GM19438 (cell line): ENCODE measurements at regions not wholly inside any gene's neighbourhood (a gene's known extent, or its start where the extent isn't known, plus 50 kb on each side); places are given as distances from the start of the nearest gene placed in this dataset.

Experiments used
- ATAC-seq: cut with Tn5 transposase; IDR thresholded peaks from one replicate; pipeline ENCODE4 v1.9.1; 2021; ENCODE audit warnings: low read depth; ENCODE audit not compliant: unreplicated experiment

DNA sequence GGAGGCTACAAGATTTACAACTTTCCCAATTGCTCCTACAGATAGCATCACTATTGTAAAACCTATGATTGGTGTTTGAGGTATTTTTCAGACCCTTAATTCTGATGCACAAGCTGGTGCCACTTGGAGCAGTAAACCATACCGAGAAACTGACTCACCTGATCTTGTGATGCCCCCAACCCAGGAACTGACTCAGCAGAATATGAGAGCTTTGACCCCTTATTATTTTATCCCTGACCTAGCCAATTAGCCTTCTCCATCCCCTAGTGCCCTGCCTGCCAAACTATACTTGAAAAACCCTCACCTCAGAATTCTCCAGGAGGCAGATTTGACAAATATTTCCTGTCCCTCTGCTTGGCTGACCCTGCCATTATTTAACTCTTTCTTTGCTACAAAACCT, 585.9 kb upstream of the GHITM start:
- ATAC-seq: no peak

- ATAC-seq: peak; percentile 73
Measured at GRCh38 chr10:83555264-83555663, 584.0 kb upstream of the GHITM start.

DNA sequence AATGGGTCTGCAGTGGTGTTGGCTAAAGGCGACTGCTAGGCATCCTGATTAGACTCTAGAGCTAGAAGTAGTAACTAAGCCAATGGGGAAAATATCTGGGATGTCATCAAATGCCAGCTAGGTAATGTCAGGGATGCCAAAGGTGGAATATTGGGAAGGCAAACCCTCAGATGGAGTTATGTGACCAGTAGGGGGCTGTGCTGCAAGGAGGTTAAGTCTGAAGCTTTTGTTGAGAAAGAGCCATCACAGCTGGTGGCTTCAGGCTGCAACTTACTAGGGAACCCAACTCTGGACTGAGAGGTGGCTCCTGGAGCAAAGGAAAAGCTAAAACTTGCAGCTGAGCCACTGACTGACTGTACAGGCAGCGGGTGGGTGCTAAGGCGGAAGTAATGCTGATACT, 576.9 kb upstream of the GHITM start:
- no peak for ATAC-seq

DNA sequence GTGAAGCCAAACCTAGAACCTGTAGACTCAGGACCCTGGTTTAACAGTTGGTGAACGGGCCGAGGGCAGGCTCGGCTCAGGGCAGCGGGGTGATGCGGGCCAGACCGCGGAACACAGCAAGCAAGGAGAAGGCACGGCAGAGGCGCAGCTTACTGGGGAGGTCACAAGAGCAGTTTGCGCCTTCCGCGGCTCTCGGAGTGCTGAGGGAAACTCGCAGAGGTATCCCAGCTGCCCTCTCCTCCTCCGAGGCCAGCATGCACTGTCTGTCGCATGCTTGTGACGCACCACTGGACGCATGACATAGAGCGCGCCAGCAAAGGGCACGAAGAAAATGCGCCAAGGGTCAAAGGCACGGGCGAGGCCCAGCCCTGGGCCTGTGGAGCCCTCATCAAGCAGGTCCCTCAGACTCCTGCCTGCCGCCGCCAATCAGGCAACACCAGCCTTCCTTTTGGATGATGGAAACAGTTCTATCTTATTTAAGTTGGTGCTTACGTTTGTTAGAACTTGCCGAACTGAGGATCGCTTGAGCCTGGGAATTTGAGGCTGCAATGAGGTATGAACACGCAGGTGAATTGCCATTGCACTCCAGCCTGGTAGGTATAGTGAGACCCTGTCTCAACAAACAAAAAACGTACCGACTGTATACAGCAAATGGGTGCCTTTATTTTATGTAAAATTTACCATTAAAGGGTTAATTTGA, 574.3 kb upstream of the GHITM start:
- no peak for ATAC-seq

DNA sequence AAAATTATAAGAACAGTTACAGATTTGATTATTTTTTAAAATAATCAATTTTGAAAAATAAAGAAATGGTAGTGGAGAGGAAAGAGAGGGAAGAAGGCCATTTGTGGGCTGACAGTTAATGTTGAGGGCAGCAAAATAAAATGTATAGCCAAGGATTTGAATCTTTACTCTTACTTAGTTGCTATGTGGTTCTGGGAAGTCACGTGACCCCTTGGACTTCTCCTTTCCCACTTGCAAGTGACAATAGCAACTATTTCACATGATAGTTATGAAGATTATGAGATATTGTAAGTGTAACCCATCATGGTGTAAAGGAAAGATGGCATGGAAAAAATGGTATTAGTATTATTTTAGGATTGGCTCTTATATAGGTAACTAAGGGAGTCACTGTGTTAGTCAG, 567.3 kb upstream of the GHITM start:
- ATAC-seq: no peak

GRCh38 chr10:83574770-83575169, 564.5 kb upstream of the GHITM start:
- ATAC-seq: no peak

DNA sequence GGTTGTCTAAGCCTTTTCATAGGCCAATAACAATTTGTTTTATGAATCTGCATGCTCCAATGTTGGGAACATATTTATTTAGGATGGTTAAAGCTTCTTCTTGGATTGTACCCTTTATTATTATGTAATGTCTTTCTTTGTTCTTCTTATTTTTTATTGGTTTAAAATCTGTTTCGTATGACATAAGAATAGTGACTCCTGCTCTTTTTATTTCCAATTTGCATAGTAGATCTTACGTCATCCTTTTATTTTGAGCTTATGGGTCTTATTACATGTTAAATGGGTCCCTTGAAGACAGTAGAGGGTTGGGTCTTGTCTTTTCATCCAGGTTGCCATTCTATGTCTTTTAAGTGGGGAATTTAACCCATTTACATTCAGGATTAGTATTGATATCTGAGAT, 561.9 kb upstream of the GHITM start:
- no peak for ATAC-seq

DNA sequence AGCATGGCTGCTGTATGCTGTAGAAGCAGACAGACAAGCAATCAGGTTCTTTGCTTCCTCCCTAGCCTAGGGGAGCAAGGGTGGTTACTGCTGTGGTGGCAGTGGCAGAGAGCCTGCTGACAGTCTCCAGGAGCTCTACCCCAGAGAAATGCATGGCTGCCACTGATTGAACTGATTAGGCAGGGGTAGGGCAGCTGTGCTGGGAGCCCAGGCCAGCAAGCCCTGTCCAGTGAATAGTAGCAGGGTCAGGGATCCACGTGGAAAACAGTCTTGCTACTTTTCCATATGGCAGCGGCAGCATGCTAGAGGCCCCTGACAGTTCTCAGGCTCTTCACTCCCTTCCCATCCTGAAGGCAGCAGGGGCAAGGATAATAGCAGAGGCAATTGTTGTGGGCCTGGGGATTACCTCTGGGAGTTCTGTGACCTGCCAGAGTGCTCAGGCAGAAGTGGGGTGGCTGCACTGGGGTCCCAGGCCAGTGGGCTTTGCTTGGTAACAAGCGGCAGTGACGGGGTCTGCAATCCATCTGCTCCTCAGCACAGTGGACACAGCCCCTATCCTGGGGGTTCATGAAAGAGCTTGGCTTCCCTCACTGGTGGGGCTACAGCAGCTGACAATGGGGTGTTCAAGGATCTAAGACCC, 558.8 kb upstream of the GHITM start:
- ATAC-seq: no peak

- ATAC-seq: no peak
Measured at GRCh38 chr10:83582407-83583095, 556.8 kb upstream of the GHITM start.

DNA sequence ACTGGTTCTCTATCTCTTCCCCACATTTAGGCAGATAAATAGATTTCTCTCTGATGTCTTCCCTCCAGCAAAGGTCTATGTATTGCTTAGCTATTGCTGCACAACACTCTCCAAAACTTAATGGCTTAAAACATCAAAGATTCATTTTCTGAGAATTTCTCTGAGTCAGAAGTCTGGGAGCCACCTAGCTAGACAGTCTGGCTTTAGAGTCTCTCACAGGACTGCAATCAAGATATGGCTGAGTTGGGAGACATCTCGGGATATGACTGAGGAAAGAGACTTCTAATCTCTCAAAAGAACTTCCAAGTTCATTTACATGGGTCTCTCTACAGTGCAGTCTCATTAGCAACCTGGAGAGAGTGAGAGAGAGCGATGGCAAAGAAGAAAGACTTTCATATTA, 553.6 kb upstream of the GHITM start:
- no peak for ATAC-seq

GRCh38 chr10:83592337-83592935, 546.9 kb upstream of the GHITM start:
- no peak for ATAC-seq

- ATAC-seq: peak; percentile 99
Measured at GRCh38 chr10:83603708-83604107, 535.6 kb upstream of the GHITM start.

- ATAC-seq: no peak
Measured at GRCh38 chr10:83605783-83606630, 533.3 kb upstream of the GHITM start.

DNA sequence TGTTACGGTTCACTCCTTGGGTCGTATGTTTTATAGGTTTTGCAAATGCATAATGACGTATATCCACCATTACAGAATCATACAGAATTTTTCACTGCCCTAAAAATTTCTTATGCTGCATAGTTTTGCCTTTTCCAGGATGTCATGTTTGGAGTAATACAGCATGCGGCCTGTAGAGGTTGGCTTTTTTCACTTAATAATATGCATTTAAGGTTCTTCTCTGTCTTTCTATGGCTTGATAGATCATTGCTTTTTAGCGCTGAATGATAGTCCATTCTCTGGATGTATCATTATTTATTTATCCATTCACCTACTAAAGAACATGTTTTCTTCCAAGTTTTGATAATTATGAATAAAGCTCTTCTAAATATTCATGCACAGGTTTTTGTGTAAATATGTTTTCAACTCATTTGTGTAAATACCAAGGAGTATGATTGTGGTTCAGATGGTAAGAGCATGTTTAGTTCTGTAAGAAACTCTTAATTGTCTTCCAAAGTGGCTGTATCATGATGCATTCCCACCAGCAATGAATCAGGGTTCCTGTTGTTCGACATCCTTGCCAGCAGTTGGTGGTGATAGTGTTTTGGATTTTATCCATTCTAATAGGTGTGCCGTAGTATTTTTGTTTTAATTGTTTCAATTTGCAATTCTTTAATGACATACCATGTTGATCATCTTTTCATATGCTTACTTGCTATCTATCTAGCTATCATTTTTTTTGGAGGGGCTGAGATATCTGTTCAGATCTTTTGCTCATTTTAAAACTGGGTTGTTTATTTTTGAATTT, 531.2 kb upstream of the GHITM start:
- ATAC-seq: no peak

- ATAC-seq: no peak
Measured at GRCh38 chr10:83612050-83612449, 527.3 kb upstream of the GHITM start.

DNA sequence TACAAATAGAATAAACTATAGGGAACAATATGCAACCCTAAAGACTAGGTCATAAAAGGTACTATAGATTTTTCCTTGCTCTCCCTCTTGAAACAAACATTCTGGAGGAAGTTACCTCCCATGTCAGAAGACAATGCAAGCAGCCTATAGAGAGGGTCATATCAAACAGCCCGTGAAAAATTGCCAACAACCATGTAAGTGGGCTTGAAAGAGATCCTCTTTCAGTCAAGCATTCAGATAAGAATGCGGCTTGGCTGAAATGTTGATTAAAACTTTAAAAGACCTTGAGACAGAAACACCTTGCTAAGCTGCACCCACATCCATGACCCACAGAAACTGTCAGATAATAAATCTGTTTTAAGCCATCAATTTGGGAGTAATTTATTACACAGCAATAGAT, 526.6 kb upstream of the GHITM start:
- ATAC-seq: no peak

DNA sequence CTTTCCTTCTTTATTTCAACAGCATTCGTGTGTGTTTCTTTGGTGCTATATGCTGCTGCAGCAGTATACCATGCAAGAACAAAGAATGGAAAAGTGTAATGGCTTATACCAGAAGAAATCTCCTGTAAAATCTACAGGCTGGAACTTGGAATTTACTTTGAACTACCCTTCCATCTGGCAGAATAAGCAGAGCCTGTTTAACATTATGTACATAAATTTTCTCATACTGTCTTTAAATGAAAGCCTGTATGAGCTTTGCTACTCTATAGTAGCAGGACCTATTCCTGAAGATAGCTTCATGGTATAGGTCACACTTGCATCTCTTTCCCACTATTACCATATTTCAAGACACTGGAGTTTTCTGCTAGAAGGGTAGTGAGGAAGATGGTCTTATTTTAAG, 522.1 kb upstream of the GHITM start:
- ATAC-seq: no peak

GRCh38 chr10:83617692-83618545, 521.4 kb upstream of the GHITM start:
- peak; percentile 65 for ATAC-seq

DNA sequence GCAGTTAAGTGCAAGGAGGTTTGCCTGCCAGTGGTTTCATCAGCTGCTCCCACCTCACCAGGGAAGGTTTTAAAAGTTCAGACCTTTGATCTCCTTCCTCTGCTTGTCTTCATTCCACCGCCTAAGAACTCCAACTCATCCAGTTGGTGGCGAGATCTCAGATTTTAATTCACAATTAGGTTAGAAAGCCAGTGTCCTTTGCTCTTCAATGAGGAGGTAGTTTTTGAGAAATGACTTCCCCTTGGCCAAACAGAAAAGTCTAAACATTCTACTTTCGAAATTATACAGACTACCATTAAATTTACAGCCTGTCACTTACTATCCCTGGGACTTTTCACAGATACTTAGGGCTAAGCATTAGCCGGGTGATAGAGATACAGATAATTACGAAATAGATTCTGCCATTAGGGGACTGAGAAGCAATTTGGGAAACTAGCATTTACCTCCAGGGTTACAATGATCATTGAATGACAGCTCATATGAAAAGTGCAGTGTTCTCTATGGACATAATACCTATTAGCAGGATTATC, 513.4 kb upstream of the GHITM start:
- no peak for ATAC-seq
